Transverse colon (tissue), 4 donors: ENCODE measurements at regions not wholly inside any gene's neighbourhood (a gene's known extent, or its start where the extent isn't known, plus 50 kb on each side); places are given as distances from the start of the nearest gene placed in this dataset.

Experiments used
- EP300 ChIP-seq: sonication (generic); formaldehyde crosslinking; IDR thresholded peaks from one replicate; pipeline ENCODE4 v1.6.1; 2017; ENCODE audit warnings: antibody characterized with exemption, low read depth
- POLR2A ChIP-seq: fragments of 450-650 bp; IDR thresholded peaks from one replicate; pipeline ENCODE4 v1.6.1; 2016; ENCODE audit warnings: antibody characterized with exemption, mild to moderate bottlenecking, moderate library complexity
- POLR2AphosphoS5 ChIP-seq, 3 donors: sonication (generic); formaldehyde crosslinking; IDR thresholded peaks; one replicate each; pipeline ENCODE4 v1.6.1; 2016; ENCODE audit warnings: antibody characterized with exemption in 3 of 3
- TF ChIP-seq, protein P1 (sequence below), 5 experiments: fragments of 200-600 bp in 3 of 5; fragments of 450-650 bp in 2 of 5; sonication (generic) in 3 of 5; IDR thresholded peaks; 1 replicate in 2 of 5; 2 replicates in 3 of 5; pipeline ENCODE4 v1.5.1; 2016 to 2017; ENCODE audit warnings: antibody characterized with exemption in 5 of 5, inconsistent platforms in 3 of 5, mild to moderate bottlenecking in 2 of 5, moderate library complexity in 1 of 5

DNA sequence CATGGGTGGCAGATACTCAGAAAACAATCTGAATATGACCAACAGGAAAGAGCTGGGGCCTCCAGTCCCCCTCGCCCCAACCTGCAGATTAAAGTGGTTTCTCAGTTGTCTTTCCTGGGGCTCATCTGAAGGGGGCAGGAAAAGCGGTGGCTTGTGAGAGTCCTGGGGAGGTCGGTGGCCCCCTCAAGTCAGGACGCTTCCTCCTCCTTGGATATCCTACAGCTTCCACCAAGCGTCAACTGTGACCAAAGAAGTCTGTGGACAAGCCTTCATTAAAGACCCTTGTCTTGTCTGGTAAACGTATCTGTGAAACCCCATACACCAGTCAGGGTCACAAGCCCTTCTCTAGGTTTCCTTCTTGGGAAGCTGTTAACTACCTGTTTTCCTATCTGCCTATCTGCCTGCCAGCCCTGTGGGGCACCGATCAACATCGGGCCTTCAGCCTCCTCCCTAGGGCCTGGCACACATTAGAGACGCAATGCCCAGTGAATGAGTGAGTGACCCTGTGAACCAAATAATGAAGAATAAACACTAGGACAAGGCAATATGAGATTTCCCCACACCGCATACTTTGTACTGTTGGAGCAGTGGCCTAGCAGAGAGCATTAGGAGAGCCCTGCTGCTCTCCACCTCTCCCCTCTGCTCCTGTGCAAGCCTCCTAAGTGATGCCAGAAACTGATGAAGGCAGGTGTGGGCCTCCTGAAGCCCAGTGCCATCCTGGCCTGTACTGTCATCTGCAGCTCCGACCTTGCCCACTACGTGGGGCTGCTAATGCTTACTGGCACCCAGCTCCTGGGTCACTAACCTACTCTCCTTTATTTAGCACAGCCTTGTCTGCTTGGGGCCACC, 1317.8 kb downstream of the UQCRFS1 start:
- TF ChIP-seq, protein P1, sequence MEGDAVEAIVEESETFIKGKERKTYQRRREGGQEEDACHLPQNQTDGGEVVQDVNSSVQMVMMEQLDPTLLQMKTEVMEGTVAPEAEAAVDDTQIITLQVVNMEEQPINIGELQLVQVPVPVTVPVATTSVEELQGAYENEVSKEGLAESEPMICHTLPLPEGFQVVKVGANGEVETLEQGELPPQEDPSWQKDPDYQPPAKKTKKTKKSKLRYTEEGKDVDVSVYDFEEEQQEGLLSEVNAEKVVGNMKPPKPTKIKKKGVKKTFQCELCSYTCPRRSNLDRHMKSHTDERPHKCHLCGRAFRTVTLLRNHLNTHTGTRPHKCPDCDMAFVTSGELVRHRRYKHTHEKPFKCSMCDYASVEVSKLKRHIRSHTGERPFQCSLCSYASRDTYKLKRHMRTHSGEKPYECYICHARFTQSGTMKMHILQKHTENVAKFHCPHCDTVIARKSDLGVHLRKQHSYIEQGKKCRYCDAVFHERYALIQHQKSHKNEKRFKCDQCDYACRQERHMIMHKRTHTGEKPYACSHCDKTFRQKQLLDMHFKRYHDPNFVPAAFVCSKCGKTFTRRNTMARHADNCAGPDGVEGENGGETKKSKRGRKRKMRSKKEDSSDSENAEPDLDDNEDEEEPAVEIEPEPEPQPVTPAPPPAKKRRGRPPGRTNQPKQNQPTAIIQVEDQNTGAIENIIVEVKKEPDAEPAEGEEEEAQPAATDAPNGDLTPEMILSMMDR (IDR thresholded peaks at IDR 0.05), result no peak
- TF ChIP-seq POLR2A (no peak), POLR2AphosphoS5 (IDR thresholded peaks at IDR 0.05) (no peak), EP300 (no peak)
